ENCODE measurements at regions not wholly inside any gene's neighbourhood (a gene's known extent, or its start where the extent isn't known, plus 50 kb on each side); places are given as distances from the start of the nearest gene placed in this dataset.

DNA sequence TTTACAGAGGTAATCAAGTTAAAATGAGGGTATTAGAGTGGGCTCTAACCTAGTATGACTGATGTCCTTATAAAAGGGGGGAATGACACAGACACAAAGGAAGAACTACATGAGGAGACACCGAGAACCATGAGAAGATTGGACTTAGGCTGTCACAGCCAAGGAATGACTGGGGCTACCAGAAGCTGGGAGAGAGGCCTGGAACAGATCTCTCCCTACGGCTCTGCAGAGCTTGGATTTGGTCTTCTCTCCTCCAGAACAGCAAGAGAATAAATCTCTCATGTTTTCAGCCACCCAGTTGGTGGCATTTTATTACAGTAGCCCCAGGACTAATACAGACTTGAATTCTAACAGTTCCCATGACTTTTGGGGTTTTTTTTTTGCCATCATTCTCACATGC is 110.8 kb downstream of the PSMG1 start:
- Mint-ChIP-seq H3K36me3 (ENCODE audit: low read depth) (peaks cover 11% of the 10 kb centered on the region), H3K4me3 (no peak overlapping the region), H3K27me3 (ENCODE audit: insufficient read depth, low read depth, poor library complexity) (peaks cover 5% of the 10 kb centered on the region), H3K27ac (no peak overlapping the region), H3K4me1 (peaks cover 16% of the 10 kb centered on the region), H3K9me3 (peaks cover 27% of the 10 kb centered on the region)
- H4K20me1 ChIP-seq (replicated peaks; ENCODE audit: insufficient read depth): no peaks in the 10 kb centered on the region
- no peak overlapping the region for H3K27ac ChIP-seq (ENCODE audit: low read depth)
- H3K27me3 ChIP-seq (ENCODE audit: insufficient read depth): no peaks in the 10 kb centered on the region
- no peak for ATAC-seq
- H2AFZ ChIP-seq: no peak overlapping the region
- TF ChIP-seq EZH2 (IDR thresholded peaks at IDR 0.05; ENCODE audit: low read depth, unreplicated experiment) (no peak), STAT1 (IDR thresholded peaks at IDR 0.05; ENCODE audit: unreplicated experiment) (no peak), JUNB (IDR thresholded peaks at IDR 0.05; ENCODE audit: unreplicated experiment) (no peak)
- TF ChIP-seq, protein P1, sequence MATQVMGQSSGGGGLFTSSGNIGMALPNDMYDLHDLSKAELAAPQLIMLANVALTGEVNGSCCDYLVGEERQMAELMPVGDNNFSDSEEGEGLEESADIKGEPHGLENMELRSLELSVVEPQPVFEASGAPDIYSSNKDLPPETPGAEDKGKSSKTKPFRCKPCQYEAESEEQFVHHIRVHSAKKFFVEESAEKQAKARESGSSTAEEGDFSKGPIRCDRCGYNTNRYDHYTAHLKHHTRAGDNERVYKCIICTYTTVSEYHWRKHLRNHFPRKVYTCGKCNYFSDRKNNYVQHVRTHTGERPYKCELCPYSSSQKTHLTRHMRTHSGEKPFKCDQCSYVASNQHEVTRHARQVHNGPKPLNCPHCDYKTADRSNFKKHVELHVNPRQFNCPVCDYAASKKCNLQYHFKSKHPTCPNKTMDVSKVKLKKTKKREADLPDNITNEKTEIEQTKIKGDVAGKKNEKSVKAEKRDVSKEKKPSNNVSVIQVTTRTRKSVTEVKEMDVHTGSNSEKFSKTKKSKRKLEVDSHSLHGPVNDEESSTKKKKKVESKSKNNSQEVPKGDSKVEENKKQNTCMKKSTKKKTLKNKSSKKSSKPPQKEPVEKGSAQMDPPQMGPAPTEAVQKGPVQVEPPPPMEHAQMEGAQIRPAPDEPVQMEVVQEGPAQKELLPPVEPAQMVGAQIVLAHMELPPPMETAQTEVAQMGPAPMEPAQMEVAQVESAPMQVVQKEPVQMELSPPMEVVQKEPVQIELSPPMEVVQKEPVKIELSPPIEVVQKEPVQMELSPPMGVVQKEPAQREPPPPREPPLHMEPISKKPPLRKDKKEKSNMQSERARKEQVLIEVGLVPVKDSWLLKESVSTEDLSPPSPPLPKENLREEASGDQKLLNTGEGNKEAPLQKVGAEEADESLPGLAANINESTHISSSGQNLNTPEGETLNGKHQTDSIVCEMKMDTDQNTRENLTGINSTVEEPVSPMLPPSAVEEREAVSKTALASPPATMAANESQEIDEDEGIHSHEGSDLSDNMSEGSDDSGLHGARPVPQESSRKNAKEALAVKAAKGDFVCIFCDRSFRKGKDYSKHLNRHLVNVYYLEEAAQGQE (IDR thresholded peaks at IDR 0.05; ENCODE audit: unreplicated experiment): no peak
- TF ChIP-seq, protein P2, sequence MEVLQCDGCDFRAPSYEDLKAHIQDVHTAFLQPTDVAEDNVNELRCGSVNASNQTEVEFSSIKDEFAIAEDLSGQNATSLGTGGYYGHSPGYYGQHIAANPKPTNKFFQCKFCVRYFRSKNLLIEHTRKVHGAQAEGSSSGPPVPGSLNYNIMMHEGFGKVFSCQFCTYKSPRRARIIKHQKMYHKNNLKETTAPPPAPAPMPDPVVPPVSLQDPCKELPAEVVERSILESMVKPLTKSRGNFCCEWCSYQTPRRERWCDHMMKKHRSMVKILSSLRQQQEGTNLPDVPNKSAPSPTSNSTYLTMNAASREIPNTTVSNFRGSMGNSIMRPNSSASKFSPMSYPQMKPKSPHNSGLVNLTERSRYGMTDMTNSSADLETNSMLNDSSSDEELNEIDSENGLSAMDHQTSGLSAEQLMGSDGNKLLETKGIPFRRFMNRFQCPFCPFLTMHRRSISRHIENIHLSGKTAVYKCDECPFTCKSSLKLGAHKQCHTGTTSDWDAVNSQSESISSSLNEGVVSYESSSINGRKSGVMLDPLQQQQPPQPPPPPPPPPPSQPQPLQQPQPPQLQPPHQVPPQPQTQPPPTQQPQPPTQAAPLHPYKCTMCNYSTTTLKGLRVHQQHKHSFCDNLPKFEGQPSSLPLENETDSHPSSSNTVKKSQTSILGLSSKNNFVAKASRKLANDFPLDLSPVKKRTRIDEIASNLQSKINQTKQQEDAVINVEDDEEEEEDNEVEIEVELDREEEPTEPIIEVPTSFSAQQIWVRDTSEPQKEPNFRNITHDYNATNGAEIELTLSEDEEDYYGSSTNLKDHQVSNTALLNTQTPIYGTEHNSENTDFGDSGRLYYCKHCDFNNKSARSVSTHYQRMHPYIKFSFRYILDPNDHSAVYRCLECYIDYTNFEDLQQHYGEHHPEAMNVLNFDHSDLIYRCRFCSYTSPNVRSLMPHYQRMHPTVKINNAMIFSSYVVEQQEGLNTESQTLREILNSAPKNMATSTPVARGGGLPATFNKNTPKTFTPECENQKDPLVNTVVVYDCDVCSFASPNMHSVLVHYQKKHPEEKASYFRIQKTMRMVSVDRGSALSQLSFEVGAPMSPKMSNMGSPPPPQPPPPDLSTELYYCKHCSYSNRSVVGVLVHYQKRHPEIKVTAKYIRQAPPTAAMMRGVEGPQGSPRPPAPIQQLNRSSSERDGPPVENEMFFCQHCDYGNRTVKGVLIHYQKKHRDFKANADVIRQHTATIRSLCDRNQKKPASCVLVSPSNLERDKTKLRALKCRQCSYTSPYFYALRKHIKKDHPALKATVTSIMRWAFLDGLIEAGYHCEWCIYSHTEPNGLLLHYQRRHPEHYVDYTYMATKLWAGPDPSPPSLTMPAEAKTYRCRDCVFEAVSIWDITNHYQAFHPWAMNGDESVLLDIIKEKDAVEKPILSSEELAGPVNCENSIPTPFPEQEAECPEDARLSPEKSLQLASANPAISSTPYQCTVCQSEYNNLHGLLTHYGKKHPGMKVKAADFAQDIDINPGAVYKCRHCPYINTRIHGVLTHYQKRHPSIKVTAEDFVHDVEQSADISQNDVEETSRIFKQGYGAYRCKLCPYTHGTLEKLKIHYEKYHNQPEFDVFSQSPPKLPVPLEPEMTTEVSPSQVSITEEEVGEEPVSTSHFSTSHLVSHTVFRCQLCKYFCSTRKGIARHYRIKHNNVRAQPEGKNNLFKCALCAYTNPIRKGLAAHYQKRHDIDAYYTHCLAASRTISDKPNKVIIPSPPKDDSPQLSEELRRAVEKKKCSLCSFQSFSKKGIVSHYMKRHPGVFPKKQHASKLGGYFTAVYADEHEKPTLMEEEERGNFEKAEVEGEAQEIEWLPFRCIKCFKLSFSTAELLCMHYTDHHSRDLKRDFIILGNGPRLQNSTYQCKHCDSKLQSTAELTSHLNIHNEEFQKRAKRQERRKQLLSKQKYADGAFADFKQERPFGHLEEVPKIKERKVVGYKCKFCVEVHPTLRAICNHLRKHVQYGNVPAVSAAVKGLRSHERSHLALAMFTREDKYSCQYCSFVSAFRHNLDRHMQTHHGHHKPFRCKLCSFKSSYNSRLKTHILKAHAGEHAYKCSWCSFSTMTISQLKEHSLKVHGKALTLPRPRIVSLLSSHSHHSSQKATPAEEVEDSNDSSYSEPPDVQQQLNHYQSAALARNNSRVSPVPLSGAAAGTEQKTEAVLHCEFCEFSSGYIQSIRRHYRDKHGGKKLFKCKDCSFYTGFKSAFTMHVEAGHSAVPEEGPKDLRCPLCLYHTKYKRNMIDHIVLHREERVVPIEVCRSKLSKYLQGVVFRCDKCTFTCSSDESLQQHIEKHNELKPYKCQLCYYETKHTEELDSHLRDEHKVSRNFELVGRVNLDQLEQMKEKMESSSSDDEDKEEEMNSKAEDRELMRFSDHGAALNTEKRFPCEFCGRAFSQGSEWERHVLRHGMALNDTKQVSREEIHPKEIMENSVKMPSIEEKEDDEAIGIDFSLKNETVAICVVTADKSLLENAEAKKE (CRISPR knock-in tag; IDR thresholded peaks at IDR 0.05): no peak
- H3K4me2 ChIP-seq: no peak overlapping the region
- H3K36me3 ChIP-seq (ENCODE audit: insufficient read depth): peaks cover 3% of the 10 kb centered on the region; the same call in 1 of the 2 replicates
- no peak overlapping the region for H3K4me3 ChIP-seq
- H3K79me2 ChIP-seq (replicated peaks; ENCODE audit: insufficient read depth): no peaks in the 10 kb centered on the region
- H3F3A ChIP-seq (replicated peaks; ENCODE audit: low read depth): no peaks in the 10 kb centered on the region
- H3K4me1 ChIP-seq (ENCODE audit: insufficient read depth): no peaks in the 10 kb centered on the region
- no peak for DNase-seq (ENCODE audit: low spot score)
- H3K9me2 ChIP-seq (ENCODE audit: insufficient read depth): no peaks in the 10 kb centered on the region
